ENCODE measurements at regions not wholly inside any gene's neighbourhood (a gene's known extent, or its start where the extent isn't known, plus 50 kb on each side); places are given as distances from the start of the nearest gene placed in this dataset.

DNA sequence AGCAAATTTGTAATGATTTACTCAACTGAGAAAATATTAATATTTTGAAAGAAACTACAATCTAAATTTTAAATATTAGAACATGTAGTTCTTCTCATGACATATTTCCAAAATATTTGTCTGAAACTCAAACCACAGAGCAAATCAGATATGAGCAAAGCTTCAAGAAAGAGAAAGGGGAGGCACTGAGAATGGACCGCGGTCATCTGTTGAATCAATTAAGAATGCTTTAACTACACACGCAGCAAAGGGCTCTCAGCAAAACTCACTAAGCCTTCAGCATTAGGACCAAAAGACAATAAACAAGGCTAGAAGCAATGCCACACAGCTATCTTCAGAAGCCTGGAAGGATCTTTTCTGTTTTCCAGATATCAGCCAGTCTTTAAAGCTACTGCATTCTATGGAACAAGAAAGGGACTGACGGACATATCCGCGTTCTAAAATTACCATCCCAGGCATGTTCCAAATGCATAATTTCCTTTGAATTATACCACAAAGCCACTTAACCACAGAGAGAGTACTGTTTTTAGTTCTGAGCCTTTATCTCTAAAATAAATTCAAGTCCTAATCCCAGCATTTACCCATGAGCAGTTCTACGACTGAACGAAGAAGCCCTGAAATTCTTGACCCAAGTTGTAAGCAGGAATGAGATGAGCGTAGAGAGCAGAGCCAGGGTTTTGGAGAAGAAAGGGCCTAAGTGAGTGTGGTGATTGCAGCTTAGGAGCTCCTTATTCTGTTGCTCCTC is 513.5 kb downstream of the AGTPBP1 start:
- no peaks in the 10 kb centered on the region for H3K36me3 ChIP-seq (ENCODE audit: control insufficient read depth, insufficient read depth, low read length)
- H3K9me3 ChIP-seq (ENCODE audit: control insufficient read depth, insufficient read depth, low read depth, low read length): no peaks in the 10 kb centered on the region
- DNase-seq (ENCODE audit: low read depth, low spot score) (no peak), ATAC-seq (no peak)
- ChIA-PET POLR2A (no interaction called here), CTCF (no interaction called here)
- H3K4me3 ChIP-seq (ENCODE audit: low read depth in 2 of 2, low read length in 2 of 2): no peak overlapping the region
- intact Hi-C loops (cut with micrococcal nuclease; ENCODE audit: unreplicated experiment): no loop called here
- BruUV-seq (replicated peaks): no TSS peak
- no peak overlapping the region for H3K27ac ChIP-seq (ENCODE audit: low read length)
- in situ Hi-C loops (cut with HindIII; ENCODE audit: low pct_unique_long_range_greater_than_20kb, low sequenced_read_pairs): no loop called here
- no peak for TF ChIP-seq CTCF (IDR thresholded peaks at IDR 0.05)
- no peak for TF ChIP-seq SIN3A (IDR thresholded peaks at IDR 0.05; ENCODE audit: borderline replicate concordance, insufficient read depth, low read depth, low read length)
- no peak for TF ChIP-seq TCF7L2 (IDR thresholded peaks at IDR 0.05; ENCODE audit: low read depth, low read length)
- TF ChIP-seq, protein P1, sequence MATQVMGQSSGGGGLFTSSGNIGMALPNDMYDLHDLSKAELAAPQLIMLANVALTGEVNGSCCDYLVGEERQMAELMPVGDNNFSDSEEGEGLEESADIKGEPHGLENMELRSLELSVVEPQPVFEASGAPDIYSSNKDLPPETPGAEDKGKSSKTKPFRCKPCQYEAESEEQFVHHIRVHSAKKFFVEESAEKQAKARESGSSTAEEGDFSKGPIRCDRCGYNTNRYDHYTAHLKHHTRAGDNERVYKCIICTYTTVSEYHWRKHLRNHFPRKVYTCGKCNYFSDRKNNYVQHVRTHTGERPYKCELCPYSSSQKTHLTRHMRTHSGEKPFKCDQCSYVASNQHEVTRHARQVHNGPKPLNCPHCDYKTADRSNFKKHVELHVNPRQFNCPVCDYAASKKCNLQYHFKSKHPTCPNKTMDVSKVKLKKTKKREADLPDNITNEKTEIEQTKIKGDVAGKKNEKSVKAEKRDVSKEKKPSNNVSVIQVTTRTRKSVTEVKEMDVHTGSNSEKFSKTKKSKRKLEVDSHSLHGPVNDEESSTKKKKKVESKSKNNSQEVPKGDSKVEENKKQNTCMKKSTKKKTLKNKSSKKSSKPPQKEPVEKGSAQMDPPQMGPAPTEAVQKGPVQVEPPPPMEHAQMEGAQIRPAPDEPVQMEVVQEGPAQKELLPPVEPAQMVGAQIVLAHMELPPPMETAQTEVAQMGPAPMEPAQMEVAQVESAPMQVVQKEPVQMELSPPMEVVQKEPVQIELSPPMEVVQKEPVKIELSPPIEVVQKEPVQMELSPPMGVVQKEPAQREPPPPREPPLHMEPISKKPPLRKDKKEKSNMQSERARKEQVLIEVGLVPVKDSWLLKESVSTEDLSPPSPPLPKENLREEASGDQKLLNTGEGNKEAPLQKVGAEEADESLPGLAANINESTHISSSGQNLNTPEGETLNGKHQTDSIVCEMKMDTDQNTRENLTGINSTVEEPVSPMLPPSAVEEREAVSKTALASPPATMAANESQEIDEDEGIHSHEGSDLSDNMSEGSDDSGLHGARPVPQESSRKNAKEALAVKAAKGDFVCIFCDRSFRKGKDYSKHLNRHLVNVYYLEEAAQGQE (IDR thresholded peaks at IDR 0.05; ENCODE audit: insufficient read depth in 1 of 2, low read depth in 2 of 2, low read length in 1 of 2): no peak
- TF ChIP-seq POLR2AphosphoS5 (IDR thresholded peaks at IDR 0.05; ENCODE audit: low read depth, low read length): no peak
- H3K27me3 ChIP-seq (ENCODE audit: control insufficient read depth, insufficient read depth, low read length): no peaks in the 10 kb centered on the region
- no peaks in the 10 kb centered on the region for H3K4me1 ChIP-seq (ENCODE audit: control insufficient read depth, insufficient read depth, low read length)

- CTCF ChIA-PET: no interaction called here
- Histone ChIP-seq H3K9me3 (ENCODE audit: control insufficient read depth, insufficient read depth, low read depth, low read length) (no peaks in the 10 kb centered on the region), H3K4me3 (ENCODE audit: low read depth in 2 of 2, low read length in 2 of 2) (no peak overlapping the region), H3K36me3 (ENCODE audit: control insufficient read depth, insufficient read depth, low read length) (no peaks in the 10 kb centered on the region), H3K4me1 (ENCODE audit: control insufficient read depth, insufficient read depth, low read length) (no peaks in the 10 kb centered on the region), H3K27ac (ENCODE audit: low read length) (no peak overlapping the region), H3K27me3 (ENCODE audit: control insufficient read depth, insufficient read depth, low read length) (no peaks in the 10 kb centered on the region)
- intact Hi-C loops (cut with micrococcal nuclease; ENCODE audit: unreplicated experiment): no loop called here
- POLR2A ChIA-PET: no interaction called here
- BruUV-seq (replicated peaks): no TSS peak
- no peak for TF ChIP-seq CTCF (IDR thresholded peaks at IDR 0.05)
- TF ChIP-seq POLR2AphosphoS5 (IDR thresholded peaks at IDR 0.05; ENCODE audit: low read depth, low read length): no peak
- TF ChIP-seq TCF7L2 (IDR thresholded peaks at IDR 0.05; ENCODE audit: low read depth, low read length): no peak
- no peak for TF ChIP-seq SIN3A (IDR thresholded peaks at IDR 0.05; ENCODE audit: borderline replicate concordance, insufficient read depth, low read depth, low read length)
- TF ChIP-seq, protein P1 (IDR thresholded peaks at IDR 0.05; ENCODE audit: insufficient read depth in 1 of 2, low read depth in 2 of 2, low read length in 1 of 2): no peak
- no peak for ATAC-seq
- in situ Hi-C loops (cut with HindIII; ENCODE audit: low pct_unique_long_range_greater_than_20kb, low sequenced_read_pairs): no loop called here
- DNase-seq (ENCODE audit: low read depth, low spot score): no peak
Observed at GRCh38 chr9:85225180-85225579, 516.6 kb downstream of the AGTPBP1 start.
